NT2/D1 (cell line): ENCODE measurements at regions not wholly inside any gene's neighbourhood (a gene's known extent, or its start where the extent isn't known, plus 50 kb on each side); places are given as distances from the start of the nearest gene placed in this dataset.

Experiments
- DNase-seq: peaks from one replicate; pipeline ENCODE4 v3.0.0-alpha.2; 2011; ENCODE audit warnings: low read depth, low spot score
- H3K27me3 ChIP-seq: 2 replicates; pipeline ENCODE4 v1.6.0; 2011; ENCODE audit warnings: mild to moderate bottlenecking; ENCODE audit not compliant: insufficient read length, insufficient read depth
- H3K36me3 ChIP-seq: 2 replicates; pipeline ENCODE4 v1.6.1; 2011; ENCODE audit warnings: mild to moderate bottlenecking, low read length, mixed read lengths; ENCODE audit not compliant: insufficient read depth, insufficient read length
- H3K4me1 ChIP-seq: 2 replicates; pipeline ENCODE4 v1.5.1; 2011; ENCODE audit not compliant: insufficient read depth, insufficient read length
- H3K4me3 ChIP-seq: 2 replicates; pipeline ENCODE4 v1.5.1; 2011; ENCODE audit warnings: low read depth; ENCODE audit not compliant: insufficient read length
- H3K9ac ChIP-seq: 2 replicates; pipeline ENCODE4 v1.6.0; 2011; ENCODE audit warnings: low read depth; ENCODE audit not compliant: insufficient read length
- H3K9me3 ChIP-seq: 2 replicates; pipeline ENCODE4 v1.5.1; 2011; ENCODE audit warnings: mild to moderate bottlenecking, low read length; ENCODE audit not compliant: insufficient read depth
- SUZ12 ChIP-seq: IDR thresholded peaks from 2 replicates; pipeline ENCODE4 v1.6.1; 2011; ENCODE audit not compliant: insufficient read length, insufficient read depth; ENCODE audit errors: extremely low read depth
- YY1 ChIP-seq: IDR thresholded peaks from 2 replicates; pipeline ENCODE4 v1.6.1; 2011; ENCODE audit not compliant: insufficient read length, insufficient read depth
- ZNF274 ChIP-seq: IDR thresholded peaks from 2 replicates; pipeline ENCODE4 v1.6.1; 2011; ENCODE audit warnings: mild to moderate bottlenecking, low read depth, low read length

DNA sequence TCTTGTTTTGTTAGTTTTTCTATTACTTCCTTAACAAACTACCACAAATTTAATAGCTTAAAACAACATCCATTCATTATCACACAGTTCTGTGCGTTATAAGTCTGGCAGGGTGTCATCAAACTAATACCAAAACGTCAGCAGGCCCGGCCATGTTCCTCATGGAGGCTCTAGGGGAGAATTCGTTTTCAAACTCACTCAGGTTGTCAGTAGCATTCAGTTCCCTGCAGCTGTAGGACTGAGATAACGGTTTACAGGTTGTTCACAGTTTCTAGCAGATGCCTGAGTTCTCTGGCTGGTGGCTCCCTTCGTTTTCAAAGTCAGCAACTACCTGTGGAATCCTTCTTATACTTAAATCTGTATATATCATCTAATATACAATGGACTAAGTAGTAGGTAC is 72.5 kb upstream of the PRSS16 start:
- Histone ChIP-seq H3K36me3 (no peaks in the 10 kb centered on the region), H3K4me3 (no peak overlapping the region), H3K9me3 (no peaks in the 10 kb centered on the region), H3K4me1 (peaks cover 2% of the 10 kb centered on the region), H3K9ac (no peak overlapping the region), H3K27me3 (no peaks in the 10 kb centered on the region)
- no peak for DNase-seq
- TF ChIP-seq SUZ12, result no peak
- TF ChIP-seq ZNF274, result no peak
- TF ChIP-seq YY1, result no peak

DNA sequence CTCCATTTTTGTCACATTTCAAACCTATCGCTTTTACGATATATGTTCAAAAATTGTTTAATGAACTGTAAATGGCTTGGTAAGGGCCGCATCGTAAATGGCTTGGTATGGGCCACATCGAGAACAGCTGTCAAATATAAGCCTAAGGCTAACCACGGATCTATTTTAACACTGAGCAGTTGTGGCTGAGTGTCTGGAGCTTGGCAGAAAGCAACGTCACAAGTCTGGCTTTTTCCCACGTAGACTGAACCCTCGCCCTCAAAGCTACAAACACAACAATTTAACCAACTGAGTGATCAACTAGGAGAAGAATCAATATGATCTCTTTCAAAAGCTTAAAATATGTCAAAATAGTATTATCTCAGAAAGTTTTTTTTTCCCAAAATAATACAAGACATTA is 71.4 kb upstream of the PRSS16 start:
- Histone ChIP-seq H3K4me1 (peaks cover 2% of the 10 kb centered on the region), H3K27me3 (no peaks in the 10 kb centered on the region), H3K9ac (no peak overlapping the region), H3K36me3 (no peaks in the 10 kb centered on the region), H3K9me3 (no peaks in the 10 kb centered on the region), H3K4me3 (no peak overlapping the region)
- no peak for DNase-seq
- TF ChIP-seq ZNF274 (no peak), YY1 (no peak), SUZ12 (no peak)

DNA sequence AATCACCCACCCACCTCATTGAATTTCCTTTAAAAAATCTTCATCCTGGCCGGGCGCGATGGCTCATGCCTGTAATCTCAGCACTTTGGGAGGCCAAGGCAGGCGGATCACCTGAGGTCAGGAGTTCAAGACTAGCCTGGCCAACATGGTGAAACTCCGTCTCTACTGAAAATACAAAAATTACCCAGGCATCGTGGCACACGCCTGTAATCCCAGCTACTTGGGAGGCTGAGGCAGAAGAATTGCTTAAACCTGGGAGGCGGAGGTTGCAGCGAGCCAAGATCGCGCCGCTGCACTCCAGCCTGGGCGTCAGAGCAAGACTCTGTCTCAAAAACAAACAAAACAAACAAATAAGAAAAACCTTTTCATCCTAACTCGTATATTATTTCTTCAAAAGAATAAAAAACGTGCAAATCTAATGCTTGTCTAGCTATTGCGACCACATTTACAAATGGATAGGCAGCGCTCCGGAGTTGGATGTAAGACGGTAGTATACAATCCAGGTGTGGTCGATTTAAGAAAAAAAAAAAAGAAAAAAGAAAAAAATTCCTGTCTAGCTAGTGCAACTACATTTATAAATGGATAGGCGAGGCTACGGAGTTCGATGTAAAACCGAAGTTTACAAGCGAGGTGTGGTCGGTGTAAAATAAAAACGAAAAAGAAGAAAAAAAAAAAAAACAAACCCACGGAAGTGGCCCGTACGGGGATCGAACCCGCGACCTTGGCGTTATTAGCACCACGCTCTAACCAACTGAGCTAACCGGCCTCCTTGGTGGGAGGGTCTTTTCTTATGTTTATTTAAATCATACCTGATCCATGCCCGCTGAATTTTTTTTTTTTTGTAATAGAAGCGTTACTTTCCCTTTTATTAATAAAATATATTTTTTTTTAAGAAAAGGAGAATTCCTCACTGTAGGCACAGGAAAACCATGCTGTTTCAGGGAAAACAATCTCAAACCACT is 70.7 kb upstream of the PRSS16 start:
- Histone ChIP-seq H3K9ac (peak overlapping the region; percentile 91), H3K27me3 (no peaks in the 10 kb centered on the region), H3K9me3 (no peaks in the 10 kb centered on the region), H3K4me3 (peak overlapping the region; percentile 92), H3K36me3 (no peaks in the 10 kb centered on the region), H3K4me1 (peaks cover 2% of the 10 kb centered on the region)
- DNase-seq, result no peak
- TF ChIP-seq ZNF274 (no peak), SUZ12 (no peak), YY1 (no peak)

DNA sequence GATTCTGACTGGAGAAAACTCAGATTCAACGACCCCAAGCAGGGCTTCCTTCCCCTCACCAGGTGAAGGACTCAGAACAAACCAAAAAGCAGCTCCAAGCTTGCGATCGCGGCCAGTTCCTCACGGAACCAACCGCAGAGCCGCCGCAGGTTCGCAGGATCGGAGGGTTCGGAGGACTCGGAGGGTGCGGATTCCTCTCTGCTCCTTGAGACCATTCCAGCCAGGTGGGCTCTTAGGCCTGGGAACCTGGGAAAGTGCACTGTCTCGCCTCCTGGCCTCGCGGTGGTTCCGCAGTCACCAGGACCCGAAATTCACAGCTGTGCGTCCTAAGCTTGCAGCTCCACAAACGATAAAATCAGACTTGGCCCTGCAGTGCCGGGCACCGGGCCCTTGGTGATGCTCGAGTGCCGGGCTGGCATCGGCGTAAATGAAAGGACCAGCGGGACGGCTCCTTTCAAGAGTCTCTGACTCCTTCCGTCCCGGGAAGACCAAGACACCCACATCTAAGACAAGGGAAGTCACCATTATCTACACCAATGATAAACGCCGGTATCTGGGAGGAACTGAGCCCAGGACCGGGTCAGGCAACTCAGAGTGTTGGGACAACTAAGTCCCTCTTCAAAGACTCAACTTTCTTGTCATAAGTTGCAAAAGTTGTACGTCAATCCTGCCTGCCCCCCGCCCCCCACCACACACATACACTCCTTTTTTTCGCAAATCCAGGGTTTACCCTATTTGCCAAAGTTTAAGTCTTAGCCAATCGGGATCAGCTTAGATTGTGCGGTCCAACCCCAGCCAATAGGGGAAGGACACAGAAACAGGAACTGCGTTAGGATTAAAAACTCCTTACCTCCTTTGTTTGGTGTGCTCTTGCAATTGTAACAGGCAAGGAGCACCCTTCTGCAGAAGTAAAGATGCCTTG is 69.8 kb upstream of the PRSS16 start:
- TF ChIP-seq ZNF274, result no peak
- TF ChIP-seq YY1, result no peak
- no peak for TF ChIP-seq SUZ12
- Histone ChIP-seq H3K27me3 (no peaks in the 10 kb centered on the region), H3K9ac (peak overlapping the region; percentile 91), H3K9me3 (no peaks in the 10 kb centered on the region), H3K4me1 (peaks cover 2% of the 10 kb centered on the region), H3K36me3 (no peaks in the 10 kb centered on the region), H3K4me3 (peak overlapping the region; percentile 92)
- DNase-seq, result peak; percentile 44

DNA sequence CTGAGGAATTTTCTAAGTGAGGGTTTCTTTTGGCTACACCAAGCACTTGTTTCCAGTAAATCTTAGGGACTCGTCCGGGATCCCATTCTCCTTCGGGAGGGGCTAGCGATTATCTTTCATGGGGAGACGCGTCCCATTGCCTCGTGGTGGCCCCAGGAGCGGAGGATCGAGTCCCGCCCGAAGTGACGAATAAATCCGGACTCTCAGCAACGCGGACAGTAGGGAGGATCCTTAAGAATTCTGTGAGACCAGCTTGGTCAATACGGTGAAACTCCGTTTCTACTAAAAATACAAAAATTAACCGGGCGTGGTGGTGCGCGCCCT is 69.1 kb upstream of the PRSS16 start:
- Histone ChIP-seq H3K9ac (peak overlapping the region; percentile 77), H3K4me3 (peak overlapping the region; percentile 92)
- DNase-seq, result no peak

DNA sequence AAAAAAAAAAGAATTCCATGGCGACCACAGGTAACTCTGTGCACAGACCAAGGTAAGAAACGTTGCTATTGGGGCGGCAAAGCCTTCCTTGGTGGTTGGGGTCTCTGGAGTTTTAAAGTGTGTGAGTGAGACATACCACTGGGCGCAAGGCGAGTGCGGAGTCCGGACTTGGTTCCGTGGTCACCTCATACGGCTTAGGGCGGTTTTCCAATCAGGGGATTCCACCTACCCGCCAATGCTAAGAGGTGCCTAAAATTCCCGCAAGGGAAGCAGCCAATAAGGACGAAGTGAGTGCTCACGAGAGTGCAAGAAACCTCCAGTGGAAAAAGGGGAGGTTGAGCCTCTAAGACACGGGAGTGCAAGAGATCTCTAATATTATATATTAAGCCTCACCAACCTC is 68.6 kb upstream of the PRSS16 start:
- Histone ChIP-seq H3K4me3 (peak overlapping the region; percentile 46), H3K27me3 (no peaks in the 10 kb centered on the region), H3K9ac (peak overlapping the region; percentile 77), H3K4me1 (peaks cover 2% of the 10 kb centered on the region), H3K9me3 (no peaks in the 10 kb centered on the region), H3K36me3 (no peaks in the 10 kb centered on the region)
- no peak for DNase-seq
- no peak for TF ChIP-seq SUZ12
- TF ChIP-seq YY1, result no peak
- TF ChIP-seq ZNF274, result no peak

More for the DNA sequence above, 69.1 kb upstream of the PRSS16 start:
- TF ChIP-seq SUZ12 (no peak), ZNF274 (no peak), YY1 (no peak)
- Histone ChIP-seq H3K4me1 (peaks cover 2% of the 10 kb centered on the region), H3K9me3 (no peaks in the 10 kb centered on the region), H3K36me3 (no peaks in the 10 kb centered on the region), H3K27me3 (no peaks in the 10 kb centered on the region)
